ENCODE measurements at regions not wholly inside any gene's neighbourhood (a gene's known extent, or its start where the extent isn't known, plus 50 kb on each side); places are given as distances from the start of the nearest gene placed in this dataset.
"Not testable (repeated sequence)": the region's sequence is repeated elsewhere in the genome, so short reads cannot be mapped to it uniquely, and the experiment has no call there.

DNA sequence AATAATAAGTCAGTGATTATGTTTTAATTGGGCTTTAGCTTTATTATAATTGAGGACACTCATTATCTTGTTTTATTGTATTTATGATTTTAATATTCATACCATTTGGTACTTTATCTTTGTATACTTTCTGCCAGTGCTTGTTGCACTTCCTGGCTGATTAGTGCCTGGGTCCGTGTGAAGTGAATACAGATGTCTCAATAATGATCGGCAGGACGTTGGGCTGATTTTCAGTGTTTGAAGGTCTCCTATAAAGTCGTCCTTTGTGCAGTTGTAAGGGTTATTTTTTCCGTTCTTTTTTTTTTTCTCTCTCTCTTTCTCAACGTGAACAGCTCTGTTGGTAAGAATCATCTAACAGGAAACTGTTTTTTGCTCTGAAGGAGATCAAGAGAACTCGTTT, 450.0 kb upstream of the POU3F2 start:
- ChIA-PET CTCF (no interaction called here), POLR2A (no interaction called here)
- Histone ChIP-seq H3K27ac (ENCODE audit: low read depth, low read length) (no peak overlapping the region), H3K4me3 (ENCODE audit: low read depth, low read length) (no peak overlapping the region), H3K27me3 (ENCODE audit: control insufficient read depth, insufficient read depth, low read length) (no peaks in the 10 kb centered on the region), H3K9me3 (ENCODE audit: control insufficient read depth, insufficient read depth, low read length) (no peaks in the 10 kb centered on the region)
- TF ChIP-seq, protein P1, sequence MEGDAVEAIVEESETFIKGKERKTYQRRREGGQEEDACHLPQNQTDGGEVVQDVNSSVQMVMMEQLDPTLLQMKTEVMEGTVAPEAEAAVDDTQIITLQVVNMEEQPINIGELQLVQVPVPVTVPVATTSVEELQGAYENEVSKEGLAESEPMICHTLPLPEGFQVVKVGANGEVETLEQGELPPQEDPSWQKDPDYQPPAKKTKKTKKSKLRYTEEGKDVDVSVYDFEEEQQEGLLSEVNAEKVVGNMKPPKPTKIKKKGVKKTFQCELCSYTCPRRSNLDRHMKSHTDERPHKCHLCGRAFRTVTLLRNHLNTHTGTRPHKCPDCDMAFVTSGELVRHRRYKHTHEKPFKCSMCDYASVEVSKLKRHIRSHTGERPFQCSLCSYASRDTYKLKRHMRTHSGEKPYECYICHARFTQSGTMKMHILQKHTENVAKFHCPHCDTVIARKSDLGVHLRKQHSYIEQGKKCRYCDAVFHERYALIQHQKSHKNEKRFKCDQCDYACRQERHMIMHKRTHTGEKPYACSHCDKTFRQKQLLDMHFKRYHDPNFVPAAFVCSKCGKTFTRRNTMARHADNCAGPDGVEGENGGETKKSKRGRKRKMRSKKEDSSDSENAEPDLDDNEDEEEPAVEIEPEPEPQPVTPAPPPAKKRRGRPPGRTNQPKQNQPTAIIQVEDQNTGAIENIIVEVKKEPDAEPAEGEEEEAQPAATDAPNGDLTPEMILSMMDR (IDR thresholded peaks at IDR 0.05; ENCODE audit: low read depth, low read length): no peak
- DNase-seq (ENCODE audit: low read depth, low spot score): no peak

DNA sequence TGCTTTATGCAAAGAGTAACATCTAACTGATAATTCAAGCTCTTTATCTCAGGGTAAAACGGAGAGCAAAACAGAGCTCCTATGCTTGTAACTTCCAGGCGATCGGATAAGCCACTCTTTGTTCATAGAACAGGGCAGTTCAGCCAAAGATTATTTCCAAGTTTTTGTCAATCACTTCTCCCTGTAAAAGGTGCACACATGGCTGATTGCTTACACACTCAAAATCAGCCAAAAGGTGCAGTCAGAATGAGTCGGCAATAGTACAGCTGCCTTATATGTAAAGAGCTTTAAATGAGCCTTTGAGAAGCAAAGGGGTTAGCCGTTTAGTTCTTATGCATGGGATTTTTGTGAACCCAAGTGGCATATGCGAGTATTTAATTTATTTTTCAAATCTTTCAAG, 449.6 kb upstream of the POU3F2 start:
- POLR2A ChIA-PET: no interaction called here
- no peak for DNase-seq (ENCODE audit: low read depth, low spot score)
- Histone ChIP-seq H3K27ac (ENCODE audit: low read depth, low read length) (no peak overlapping the region), H3K27me3 (ENCODE audit: control insufficient read depth, insufficient read depth, low read length) (no peaks in the 10 kb centered on the region), H3K4me3 (ENCODE audit: low read depth, low read length) (no peak overlapping the region), H3K9me3 (ENCODE audit: control insufficient read depth, insufficient read depth, low read length) (no peaks in the 10 kb centered on the region)
- TF ChIP-seq, protein P1 (IDR thresholded peaks at IDR 0.05; ENCODE audit: low read depth, low read length): no peak
- CTCF ChIA-PET: no interaction called here

DNA sequence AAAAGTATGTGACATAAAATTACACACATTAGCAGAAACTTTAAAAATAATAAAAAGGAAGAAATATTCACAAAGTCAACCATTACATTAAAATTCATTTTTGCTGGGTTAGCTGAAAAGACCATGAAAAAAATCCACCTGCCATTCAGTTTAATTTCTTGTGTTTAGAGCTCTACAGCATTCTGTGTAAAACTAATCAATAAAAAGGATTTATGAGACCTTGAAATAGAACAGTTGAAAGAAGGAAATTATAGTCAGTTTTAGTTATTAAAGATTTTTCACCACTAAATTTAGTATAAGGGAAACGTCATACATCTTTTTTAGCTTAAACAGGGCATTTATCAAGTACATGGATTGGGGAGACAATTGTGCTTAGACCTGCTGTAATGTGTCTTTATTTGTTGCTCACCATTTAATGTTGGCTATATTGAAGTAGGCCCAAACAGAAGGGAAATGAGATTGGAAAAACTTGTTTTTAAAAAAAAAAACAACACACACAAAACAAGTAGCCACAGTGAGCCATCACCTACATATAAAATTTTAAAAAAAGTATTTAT, 438.7 kb upstream of the POU3F2 start:
- H3K4me3 ChIP-seq (ENCODE audit: low read depth, low read length): no peak overlapping the region
- POLR2A ChIA-PET: no interaction called here
- CTCF ChIA-PET: no interaction called here
- H3K9me3 ChIP-seq (ENCODE audit: control insufficient read depth, insufficient read depth, low read length): peaks cover 3% of the 10 kb centered on the region; the same call in 1 of the 2 replicates
- H3K27me3 ChIP-seq (ENCODE audit: control insufficient read depth, insufficient read depth, low read length): no peaks in the 10 kb centered on the region
- TF ChIP-seq, protein P1 (IDR thresholded peaks at IDR 0.05; ENCODE audit: low read depth, low read length): no peak
- no peak for DNase-seq (ENCODE audit: low read depth, low spot score)
- no peak overlapping the region for H3K27ac ChIP-seq (ENCODE audit: low read depth, low read length)

DNA sequence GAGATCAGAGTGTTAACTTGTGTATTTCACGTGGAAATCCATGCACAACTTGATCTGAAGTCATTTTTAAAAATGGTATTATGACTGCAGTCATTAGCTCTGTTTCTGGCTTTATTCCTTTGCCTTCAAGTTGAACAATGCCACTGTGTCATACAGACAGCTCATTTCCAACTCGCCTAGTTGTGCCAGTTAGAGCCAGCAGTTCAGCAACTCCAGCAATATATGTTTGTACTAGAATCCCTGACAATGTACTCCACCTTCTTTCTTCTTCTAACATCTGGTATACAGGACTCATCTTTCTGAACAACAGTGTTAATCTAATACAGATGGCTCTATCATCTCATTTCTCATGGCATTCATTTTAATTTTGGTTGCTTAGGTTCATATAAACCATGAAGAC, 418.3 kb upstream of the POU3F2 start:
- Histone ChIP-seq H3K27ac (ENCODE audit: low read depth, low read length) (no peak overlapping the region), H3K27me3 (ENCODE audit: control insufficient read depth, insufficient read depth, low read length) (no peaks in the 10 kb centered on the region), H3K9me3 (ENCODE audit: control insufficient read depth, insufficient read depth, low read length) (peaks cover 7% of the 10 kb centered on the region), H3K4me3 (ENCODE audit: low read depth, low read length) (no peak overlapping the region)
- TF ChIP-seq, protein P1 (IDR thresholded peaks at IDR 0.05; ENCODE audit: low read depth, low read length): no peak
- no peak for DNase-seq (ENCODE audit: low read depth, low spot score)
- POLR2A ChIA-PET: no interaction called here
- CTCF ChIA-PET: no interaction called here

DNA sequence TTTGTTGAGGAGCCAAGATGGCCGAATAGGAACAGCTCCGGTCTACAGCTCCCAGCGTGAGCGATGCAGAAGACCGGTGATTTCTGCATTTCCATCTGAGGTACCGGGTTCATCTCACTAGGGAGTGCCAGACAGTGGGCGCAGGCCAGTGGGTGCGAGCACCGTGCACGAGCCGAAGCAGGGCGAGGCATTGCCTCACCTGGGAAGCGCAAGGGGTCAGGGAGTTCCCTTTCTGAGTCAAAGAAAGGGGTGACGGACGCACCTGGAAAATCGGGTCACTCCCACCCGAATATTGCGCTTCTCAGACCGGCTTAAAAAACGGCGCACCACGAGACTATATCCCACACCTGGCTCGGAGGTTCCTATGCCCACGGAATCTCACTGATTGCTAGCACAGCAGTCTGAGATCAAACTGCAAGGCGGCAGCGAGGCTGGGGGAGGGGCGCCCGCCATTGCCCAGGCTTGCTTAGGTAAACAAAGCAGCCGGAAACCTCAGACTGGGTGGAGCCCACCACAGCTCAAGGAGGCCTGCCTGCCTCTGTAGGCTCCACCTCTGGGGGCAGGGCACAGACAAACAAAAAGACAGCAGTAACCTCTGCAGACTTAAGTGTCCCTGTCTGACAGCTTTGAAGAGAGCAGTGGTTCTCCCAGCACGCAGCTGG, 417.7 kb upstream of the POU3F2 start:
- H3K4me3 ChIP-seq (ENCODE audit: low read depth, low read length); H3K9me3 ChIP-seq (ENCODE audit: control insufficient read depth, insufficient read depth, low read length); POLR2A ChIA-PET; CTCF ChIA-PET; H3K27me3 ChIP-seq (ENCODE audit: control insufficient read depth, insufficient read depth, low read length); DNase-seq (ENCODE audit: low read depth, low spot score); H3K27ac ChIP-seq (ENCODE audit: low read depth, low read length): not testable (repeated sequence)

All from AG04450 (cell line).